ENCODE measurements at regions not wholly inside any gene's neighbourhood (a gene's known extent, or its start where the extent isn't known, plus 50 kb on each side); places are given as distances from the start of the nearest gene placed in this dataset.
A peak's percentile ranks its signal among the peaks of the same experiment; 100 is the strongest.

DNA sequence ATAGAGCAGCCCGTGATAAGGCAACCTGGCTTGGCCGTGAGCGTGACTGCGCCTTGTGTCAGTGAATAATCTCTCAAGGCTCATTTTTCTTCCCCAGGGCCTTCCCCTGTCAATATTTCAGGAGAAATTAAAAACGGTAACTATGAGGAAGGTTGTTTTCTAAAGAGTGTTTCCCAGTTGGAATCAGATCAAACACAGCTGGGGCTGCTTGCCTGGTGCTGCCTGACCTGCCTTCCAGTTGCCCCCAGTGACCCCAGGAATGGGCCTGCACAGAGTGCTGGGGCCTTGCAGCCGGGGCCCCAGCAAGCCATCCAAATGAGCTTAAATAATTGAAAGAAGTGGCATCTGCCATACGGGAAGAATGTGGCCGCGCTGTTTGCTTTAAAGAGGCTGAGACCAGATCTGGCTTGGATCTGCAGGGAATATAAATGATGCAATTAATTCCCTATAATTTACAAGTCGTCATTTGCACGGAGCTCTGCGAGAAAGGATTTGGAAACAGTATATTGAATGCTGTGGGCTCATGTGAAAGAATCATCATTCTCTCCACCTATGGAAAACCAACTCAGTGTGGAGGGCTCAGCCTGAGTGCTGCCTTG, 203.9 kb downstream of the C1orf94 start:
- no peak for DNase-seq (ENCODE audit: low read depth)
- Histone ChIP-seq H3K9ac (ENCODE audit: low read length) (no peak overlapping the region), H3K27me3 (replicated peaks; ENCODE audit: control insufficient read depth, insufficient read depth, low read length) (peaks cover 11% of the 10 kb centered on the region), H3K4me1 (ENCODE audit: control insufficient read depth, insufficient read depth, low read length) (peaks cover 16% of the 10 kb centered on the region), H3K4me3 (ENCODE audit: low read length) (no peak overlapping the region), H3K36me3 (ENCODE audit: control insufficient read depth, insufficient read depth, low read length, severe bottlenecking) (no peaks in the 10 kb centered on the region), H3K9me3 (ENCODE audit: control insufficient read depth, low read length) (no peaks in the 10 kb centered on the region)

DNA sequence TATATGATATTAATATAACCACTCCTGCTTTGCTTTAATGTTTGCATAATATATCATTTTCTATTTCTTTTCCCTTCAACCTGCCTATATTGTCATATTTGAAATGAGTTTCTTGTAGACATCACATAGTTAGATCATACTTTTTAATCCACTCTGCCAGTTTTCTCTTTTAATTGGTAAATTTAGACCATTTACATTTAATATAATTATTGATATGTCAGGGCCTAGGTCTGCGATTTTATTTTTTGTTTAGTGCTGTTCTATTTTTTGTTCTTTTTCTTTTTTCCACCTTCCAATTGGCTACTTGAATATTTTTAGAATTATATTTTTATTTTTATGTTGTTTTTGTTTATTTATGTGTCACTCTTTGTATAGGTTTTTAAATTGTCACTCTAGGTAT, 213.3 kb downstream of the C1orf94 start:
- no peak for DNase-seq (ENCODE audit: low read depth)
- Histone ChIP-seq H3K9ac (ENCODE audit: low read length) (no peak overlapping the region), H3K27me3 (replicated peaks; ENCODE audit: control insufficient read depth, insufficient read depth, low read length) (no peaks in the 10 kb centered on the region), H3K4me1 (ENCODE audit: control insufficient read depth, insufficient read depth, low read length) (no peaks in the 10 kb centered on the region), H3K9me3 (ENCODE audit: control insufficient read depth, low read length) (peaks cover 17% of the 10 kb centered on the region), H3K36me3 (ENCODE audit: control insufficient read depth, insufficient read depth, low read length, severe bottlenecking) (no peaks in the 10 kb centered on the region), H3K4me3 (ENCODE audit: low read length) (no peak overlapping the region)

DNA sequence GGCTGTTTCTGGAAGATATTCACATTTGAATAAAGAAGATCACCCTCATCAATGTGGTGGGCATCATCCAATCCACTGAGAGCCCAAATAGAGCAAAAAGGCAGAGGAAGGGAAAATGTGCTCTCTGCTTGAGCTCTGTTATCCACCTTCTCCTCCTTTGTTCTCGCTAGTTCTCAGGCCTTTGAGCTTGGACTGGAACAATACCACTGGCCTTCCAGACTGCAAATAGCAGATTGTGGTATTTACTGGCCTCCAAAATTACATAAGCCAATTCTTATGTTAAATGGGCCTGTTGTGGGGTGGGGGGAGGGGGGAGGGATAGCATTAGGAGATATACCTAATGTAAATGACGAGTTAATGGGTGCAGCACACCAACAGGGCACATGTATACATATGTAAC, 219.3 kb downstream of the C1orf94 start:
- no peak for DNase-seq (ENCODE audit: low read depth)
- Histone ChIP-seq H3K4me3 (ENCODE audit: low read length) (no peak overlapping the region), H3K9me3 (ENCODE audit: control insufficient read depth, low read length) (peaks cover 5% of the 10 kb centered on the region), H3K9ac (ENCODE audit: low read length) (no peak overlapping the region), H3K4me1 (ENCODE audit: control insufficient read depth, insufficient read depth, low read length) (no peaks in the 10 kb centered on the region), H3K27me3 (replicated peaks; ENCODE audit: control insufficient read depth, insufficient read depth, low read length) (no peaks in the 10 kb centered on the region), H3K36me3 (ENCODE audit: control insufficient read depth, insufficient read depth, low read length, severe bottlenecking) (no peaks in the 10 kb centered on the region)

DNA sequence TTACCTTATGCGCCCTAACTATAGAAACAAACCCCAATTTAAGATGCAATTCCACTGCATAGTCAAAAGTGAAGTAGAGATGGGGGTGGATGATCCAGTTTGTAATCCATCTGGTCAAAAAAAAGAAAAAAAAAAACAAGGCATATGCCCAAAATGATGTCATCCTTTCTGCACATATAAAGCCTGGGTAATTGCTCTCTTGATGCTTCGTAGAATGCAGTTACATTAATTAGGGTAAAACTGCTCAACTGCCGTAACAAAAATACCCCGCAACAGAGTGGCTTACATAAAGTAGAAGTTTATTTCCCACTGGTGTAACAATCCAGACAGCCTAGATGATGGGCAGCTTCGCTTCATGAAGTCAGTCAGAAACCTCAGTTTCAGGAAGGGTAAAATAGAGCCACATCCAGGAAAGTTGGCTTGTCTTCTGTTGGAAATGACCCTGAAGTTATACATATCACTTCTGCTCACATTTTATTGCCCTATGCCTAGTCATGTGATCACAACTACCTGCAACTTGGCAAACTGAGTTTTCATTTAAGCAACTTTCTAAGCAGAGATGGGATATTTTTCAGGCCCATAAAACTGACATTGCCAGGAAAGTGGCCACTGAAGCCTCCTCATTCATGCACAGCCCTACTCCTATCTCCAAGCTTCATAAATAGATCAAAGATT, 221.7 kb downstream of the C1orf94 start:
- H3K9me3 ChIP-seq (ENCODE audit: control insufficient read depth, low read length), result peaks cover 5% of the 10 kb centered on the region
- no peak for DNase-seq (ENCODE audit: low read depth)
- no peak overlapping the region for H3K4me3 ChIP-seq (ENCODE audit: low read length)
- H3K4me1 ChIP-seq (ENCODE audit: control insufficient read depth, insufficient read depth, low read length), result no peaks in the 10 kb centered on the region
- no peaks in the 10 kb centered on the region for H3K36me3 ChIP-seq (ENCODE audit: control insufficient read depth, insufficient read depth, low read length, severe bottlenecking)
- no peaks in the 10 kb centered on the region for H3K27me3 ChIP-seq (replicated peaks; ENCODE audit: control insufficient read depth, insufficient read depth, low read length)
- no peak overlapping the region for H3K9ac ChIP-seq (ENCODE audit: low read length)

DNA sequence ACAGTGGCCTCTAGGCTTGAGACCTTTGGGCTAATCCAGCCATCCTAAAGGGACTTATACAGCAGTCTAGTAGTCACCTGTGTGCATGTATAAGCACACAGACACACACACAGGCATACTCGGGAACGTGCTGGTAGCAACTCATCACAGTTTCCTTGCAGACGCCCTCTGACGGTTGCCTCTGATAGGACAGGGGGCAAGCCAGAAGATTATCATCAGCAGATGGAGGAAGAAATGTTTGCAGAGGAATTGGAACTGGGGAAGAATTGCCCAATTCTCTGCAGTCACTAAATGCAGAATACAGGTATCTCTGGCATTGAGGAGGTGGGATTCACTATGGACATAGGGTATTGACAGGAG, 222.2 kb downstream of the C1orf94 start:
- Histone ChIP-seq H3K4me3 (ENCODE audit: low read length) (no peak overlapping the region), H3K9me3 (ENCODE audit: control insufficient read depth, low read length) (peaks cover 5% of the 10 kb centered on the region), H3K9ac (ENCODE audit: low read length) (no peak overlapping the region), H3K27me3 (replicated peaks; ENCODE audit: control insufficient read depth, insufficient read depth, low read length) (no peaks in the 10 kb centered on the region), H3K36me3 (ENCODE audit: control insufficient read depth, insufficient read depth, low read length, severe bottlenecking) (no peaks in the 10 kb centered on the region), H3K4me1 (ENCODE audit: control insufficient read depth, insufficient read depth, low read length) (no peaks in the 10 kb centered on the region)
- no peak for DNase-seq (ENCODE audit: low read depth)

DNA sequence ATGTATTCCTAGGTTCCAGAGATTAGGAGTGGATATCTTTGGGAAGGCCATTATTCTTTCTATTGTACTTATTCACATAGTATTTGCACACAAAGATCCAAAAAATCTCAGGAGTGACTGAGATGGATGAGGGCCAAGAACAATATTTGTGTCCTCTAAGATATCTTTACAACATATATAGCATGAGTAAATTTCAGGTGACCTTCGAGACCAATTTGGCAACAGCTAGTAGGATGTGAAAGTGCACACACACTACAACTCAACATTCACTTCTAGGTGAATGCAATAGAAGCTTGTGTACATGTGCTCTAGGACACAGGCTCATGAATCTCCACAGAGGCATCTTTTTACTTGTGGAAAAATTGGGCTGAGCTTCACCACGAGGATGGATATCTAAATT, 224.0 kb downstream of the C1orf94 start:
- no peaks in the 10 kb centered on the region for H3K27me3 ChIP-seq (replicated peaks; ENCODE audit: control insufficient read depth, insufficient read depth, low read length)
- H3K9me3 ChIP-seq (ENCODE audit: control insufficient read depth, low read length), result peaks cover 7% of the 10 kb centered on the region
- H3K4me3 ChIP-seq (ENCODE audit: low read length), result no peak overlapping the region
- H3K4me1 ChIP-seq (ENCODE audit: control insufficient read depth, insufficient read depth, low read length), result peaks cover 10% of the 10 kb centered on the region
- H3K9ac ChIP-seq (ENCODE audit: low read length), result no peak overlapping the region
- DNase-seq (ENCODE audit: low read depth), result no peak
- no peaks in the 10 kb centered on the region for H3K36me3 ChIP-seq (ENCODE audit: control insufficient read depth, insufficient read depth, low read length, severe bottlenecking)

DNA sequence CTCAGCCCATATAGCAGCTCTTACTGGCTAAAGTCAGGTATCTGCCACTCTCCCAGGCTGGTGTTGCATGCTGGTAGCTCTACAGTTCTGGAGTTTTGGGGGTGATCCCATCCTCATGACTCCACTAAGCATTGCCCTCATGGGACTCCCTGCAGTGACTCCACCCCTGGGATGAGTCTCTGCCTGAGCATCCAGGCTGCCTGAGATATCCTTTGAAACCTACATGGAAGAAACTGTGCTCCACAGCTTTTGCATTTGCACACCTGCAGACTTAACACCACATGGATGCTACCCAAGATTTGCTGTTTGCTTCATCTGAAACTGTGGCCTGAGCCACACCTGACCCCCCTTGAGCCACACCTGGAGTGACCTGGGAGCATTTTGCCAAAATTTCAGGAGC, 226.4 kb downstream of the C1orf94 start:
- Histone ChIP-seq H3K27me3 (replicated peaks; ENCODE audit: control insufficient read depth, insufficient read depth, low read length) (no peaks in the 10 kb centered on the region), H3K4me3 (ENCODE audit: low read length) (no peak overlapping the region), H3K36me3 (ENCODE audit: control insufficient read depth, insufficient read depth, low read length, severe bottlenecking) (no peaks in the 10 kb centered on the region), H3K9ac (ENCODE audit: low read length) (no peak overlapping the region), H3K9me3 (ENCODE audit: control insufficient read depth, low read length) (peaks cover 2% of the 10 kb centered on the region), H3K4me1 (ENCODE audit: control insufficient read depth, insufficient read depth, low read length) (peaks cover 33% of the 10 kb centered on the region)
- DNase-seq (ENCODE audit: low read depth), result no peak

DNA sequence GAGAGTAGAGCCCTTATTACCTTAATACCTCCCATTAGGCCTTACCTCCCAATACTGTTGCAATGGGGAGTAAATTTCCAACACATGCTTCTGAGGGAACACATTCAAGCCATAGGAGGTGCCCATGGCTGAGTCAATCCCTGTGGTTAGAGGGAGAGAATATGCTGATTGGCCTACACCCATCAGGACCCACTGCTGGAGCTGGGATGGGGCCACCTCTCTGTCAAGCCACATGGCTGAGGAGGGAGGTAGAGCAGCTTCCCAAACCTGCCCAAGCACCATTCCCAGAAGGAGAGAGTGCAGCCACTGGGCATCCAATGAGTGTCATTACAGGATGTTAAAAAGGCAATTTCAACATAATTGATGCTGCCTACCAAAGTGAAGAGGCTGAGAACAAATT, 228.1 kb downstream of the C1orf94 start:
- H3K36me3 ChIP-seq (ENCODE audit: control insufficient read depth, insufficient read depth, low read length, severe bottlenecking), result no peaks in the 10 kb centered on the region
- H3K4me1 ChIP-seq (ENCODE audit: control insufficient read depth, insufficient read depth, low read length), result peaks cover 40% of the 10 kb centered on the region
- peaks cover 2% of the 10 kb centered on the region for H3K9me3 ChIP-seq (ENCODE audit: control insufficient read depth, low read length)
- DNase-seq (ENCODE audit: low read depth), result no peak
- no peaks in the 10 kb centered on the region for H3K27me3 ChIP-seq (replicated peaks; ENCODE audit: control insufficient read depth, insufficient read depth, low read length)
- H3K9ac ChIP-seq (ENCODE audit: low read length), result no peak overlapping the region
- H3K4me3 ChIP-seq (ENCODE audit: low read length), result no peak overlapping the region

DNA sequence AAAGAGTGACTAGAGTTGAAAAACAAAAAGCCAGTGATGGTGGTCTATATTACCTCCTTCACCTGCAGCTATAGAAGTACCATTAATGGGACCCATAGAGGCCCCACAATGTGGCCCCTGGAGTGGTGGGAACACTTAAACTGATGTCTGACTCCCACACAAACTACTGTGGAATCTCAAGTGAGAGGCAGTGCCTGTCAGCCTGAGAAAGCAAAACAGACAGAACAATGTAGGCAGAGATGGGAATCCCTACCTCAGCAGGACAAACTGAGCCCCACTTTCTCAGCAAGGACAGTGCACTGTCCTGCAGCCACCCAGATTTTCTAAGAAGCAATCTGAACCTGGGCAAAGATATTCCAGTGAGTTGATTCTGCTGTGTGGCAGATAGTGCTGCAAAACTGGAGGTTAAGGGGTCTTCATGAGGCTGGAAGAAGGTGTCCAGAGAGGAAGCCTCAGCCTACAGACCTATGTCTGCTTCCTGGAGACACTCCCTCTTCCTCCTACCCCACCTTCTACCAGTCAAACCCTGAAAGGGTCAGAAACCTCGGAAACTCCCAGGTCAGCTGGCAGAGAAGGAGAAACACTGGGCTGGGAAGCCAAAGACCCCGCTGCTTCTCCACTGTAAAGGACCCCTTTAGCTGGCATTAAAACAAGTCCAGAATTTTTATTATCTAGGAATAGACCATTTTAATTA, 228.7 kb downstream of the C1orf94 start:
- H3K9ac ChIP-seq (ENCODE audit: low read length), result peak overlapping the region; percentile 31
- no peak overlapping the region for H3K4me3 ChIP-seq (ENCODE audit: low read length)
- no peak for DNase-seq (ENCODE audit: low read depth)
- H3K4me1 ChIP-seq (ENCODE audit: control insufficient read depth, insufficient read depth, low read length), result peaks cover 40% of the 10 kb centered on the region
- peaks cover 2% of the 10 kb centered on the region for H3K9me3 ChIP-seq (ENCODE audit: control insufficient read depth, low read length)
- no peaks in the 10 kb centered on the region for H3K27me3 ChIP-seq (replicated peaks; ENCODE audit: control insufficient read depth, insufficient read depth, low read length)
- no peaks in the 10 kb centered on the region for H3K36me3 ChIP-seq (ENCODE audit: control insufficient read depth, insufficient read depth, low read length, severe bottlenecking)

DNA sequence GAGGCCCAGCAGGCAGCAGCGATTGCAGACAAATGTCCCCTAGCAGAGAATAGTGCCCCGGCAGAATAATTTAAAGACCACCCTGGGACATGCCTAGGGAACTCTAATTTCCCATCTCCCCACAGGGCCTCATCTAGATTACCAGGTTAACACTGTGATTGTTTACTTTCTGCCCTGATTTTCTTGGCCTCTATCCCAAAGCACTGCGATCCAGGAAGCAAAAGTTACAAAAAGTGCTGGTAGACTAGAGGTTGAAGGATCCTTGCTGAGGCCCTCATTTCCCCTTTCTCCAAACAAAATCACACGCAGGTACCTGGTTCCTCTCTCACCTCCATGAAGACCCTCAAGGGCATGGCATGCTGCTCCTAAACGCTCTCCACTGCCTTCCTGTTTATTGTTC, 229.7 kb downstream of the C1orf94 start:
- Histone ChIP-seq H3K9me3 (ENCODE audit: control insufficient read depth, low read length) (peaks cover 2% of the 10 kb centered on the region), H3K9ac (ENCODE audit: low read length) (peak overlapping the region; percentile 44), H3K4me1 (ENCODE audit: control insufficient read depth, insufficient read depth, low read length) (peaks cover 40% of the 10 kb centered on the region), H3K4me3 (ENCODE audit: low read length) (no peak overlapping the region), H3K27me3 (replicated peaks; ENCODE audit: control insufficient read depth, insufficient read depth, low read length) (no peaks in the 10 kb centered on the region), H3K36me3 (ENCODE audit: control insufficient read depth, insufficient read depth, low read length, severe bottlenecking) (no peaks in the 10 kb centered on the region)
- no peak for DNase-seq (ENCODE audit: low read depth)

DNA sequence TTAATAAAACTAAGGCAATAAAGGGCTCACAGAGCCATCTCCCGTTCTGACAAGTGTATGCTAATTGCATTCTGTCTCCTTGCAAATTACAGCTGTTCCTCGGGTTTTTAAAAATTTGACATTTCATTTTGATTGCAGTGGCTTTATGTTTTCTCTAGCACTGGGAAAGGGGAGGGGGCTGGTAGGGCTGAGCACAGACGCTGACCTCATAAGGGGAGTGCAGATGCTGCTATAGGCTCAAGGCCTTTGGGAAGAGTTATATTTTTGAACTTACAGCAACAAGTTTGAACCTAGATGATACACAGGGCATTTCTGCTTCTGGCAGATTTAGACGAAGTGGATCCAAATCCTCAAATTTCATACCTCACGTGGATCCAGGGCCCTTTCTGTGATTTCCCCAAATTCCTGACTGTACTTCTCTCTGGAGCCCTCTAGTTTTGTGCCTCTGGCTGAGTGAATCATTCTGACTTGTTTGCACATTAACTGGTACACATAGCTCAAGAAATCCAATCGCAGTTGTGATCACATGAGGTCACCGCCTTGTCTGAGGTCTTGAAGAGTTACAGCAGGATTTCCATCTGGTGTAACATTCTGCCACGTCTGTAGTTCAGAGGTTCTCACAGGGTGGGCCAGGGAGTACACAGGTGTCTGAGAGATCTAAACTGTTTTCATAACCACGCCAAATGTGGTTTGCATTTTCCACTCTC, 230.3 kb downstream of the C1orf94 start:
- H3K27me3 ChIP-seq (replicated peaks; ENCODE audit: control insufficient read depth, insufficient read depth, low read length), result no peaks in the 10 kb centered on the region
- no peaks in the 10 kb centered on the region for H3K36me3 ChIP-seq (ENCODE audit: control insufficient read depth, insufficient read depth, low read length, severe bottlenecking)
- DNase-seq (ENCODE audit: low read depth), result peak; percentile 12
- peaks cover 40% of the 10 kb centered on the region for H3K4me1 ChIP-seq (ENCODE audit: control insufficient read depth, insufficient read depth, low read length)
- H3K9me3 ChIP-seq (ENCODE audit: control insufficient read depth, low read length), result peaks cover 2% of the 10 kb centered on the region
- no peak overlapping the region for H3K4me3 ChIP-seq (ENCODE audit: low read length)
- peak overlapping the region; percentile 44 for H3K9ac ChIP-seq (ENCODE audit: low read length)

All from adipocyte (in vitro differentiated cells).